Activated naive CD8-positive, alpha-beta T cell treated with anti-CD3 and anti-CD28 coated beads for 36 hours (primary cell): ENCODE measurements at regions not wholly inside any gene's neighbourhood (a gene's known extent, or its start where the extent isn't known, plus 50 kb on each side); places are given as distances from the start of the nearest gene placed in this dataset.

Experiments used
- DNase-seq: peaks from one replicate; pipeline ENCODE4 v3.0.0; 2021
- H3K27ac Mint-ChIP-seq: one replicate; pipeline ENCODE4 v1.8.0; 2022; ENCODE audit warnings: mild to moderate bottlenecking, moderate library complexity, mixed read lengths
- H3K27me3 Mint-ChIP-seq: one replicate; pipeline ENCODE4 v1.8.0; 2022; ENCODE audit warnings: mild to moderate bottlenecking, mixed read lengths
- H3K36me3 Mint-ChIP-seq: one replicate; pipeline ENCODE4 v1.8.0; 2021; ENCODE audit warnings: mild to moderate bottlenecking, mixed read lengths
- H3K4me1 Mint-ChIP-seq: one replicate; pipeline ENCODE4 v1.8.0; 2021; ENCODE audit warnings: mixed read lengths
- H3K4me3 Mint-ChIP-seq: one replicate; pipeline ENCODE4 v1.8.0; 2022; ENCODE audit warnings: mild to moderate bottlenecking, moderate library complexity, mixed read lengths
- H3K9me3 Mint-ChIP-seq: one replicate; pipeline ENCODE4 v1.8.0; 2022; ENCODE audit warnings: mixed read lengths

DNA sequence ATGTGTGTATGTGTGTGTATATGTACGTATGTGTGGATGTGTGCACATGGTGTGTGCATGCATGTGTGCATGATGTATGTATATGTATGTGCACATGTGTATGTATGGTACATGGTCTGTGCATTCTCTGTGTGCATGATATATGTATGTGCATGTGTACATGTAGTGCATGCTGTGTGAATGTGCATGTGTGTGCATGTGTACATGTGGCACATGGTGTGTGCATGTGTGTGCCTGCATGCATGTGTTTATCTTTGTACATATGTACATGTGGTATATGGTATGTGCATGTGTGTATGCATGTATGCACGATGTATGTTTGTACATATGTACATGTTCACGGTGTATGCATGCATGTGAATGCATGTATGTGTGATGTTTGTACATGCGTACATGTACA is 383.7 kb downstream of the TYW1 start:
- Mint-ChIP-seq H3K4me1 (no peaks in the 10 kb centered on the region), H3K36me3 (no peaks in the 10 kb centered on the region), H3K27me3 (no peaks in the 10 kb centered on the region)

DNA sequence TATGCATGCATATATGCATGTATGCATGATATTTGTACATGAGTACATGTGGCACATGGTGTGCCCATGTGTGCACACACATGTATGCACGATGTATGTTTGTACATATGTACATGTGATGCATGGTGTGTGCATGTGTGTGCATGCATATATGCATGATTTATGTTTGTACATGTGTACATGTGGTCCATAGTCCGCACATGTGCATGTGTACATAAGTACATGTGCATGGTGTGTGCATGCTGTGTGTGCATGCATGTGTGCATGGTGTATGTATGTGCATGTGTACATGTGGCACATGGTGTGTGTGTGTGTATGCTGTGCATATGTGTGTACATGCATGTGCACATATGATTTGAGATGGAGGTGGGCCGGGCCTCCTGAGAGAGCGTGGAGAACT is 384.2 kb downstream of the TYW1 start:
- Mint-ChIP-seq H3K36me3 (no peaks in the 10 kb centered on the region), H3K9me3 (no peaks in the 10 kb centered on the region), H3K4me1 (no peaks in the 10 kb centered on the region), H3K4me3 (no peak overlapping the region), H3K27me3 (no peaks in the 10 kb centered on the region), H3K27ac (no peak overlapping the region)
- DNase-seq, result no peak

More for the DNA sequence above, 383.7 kb downstream of the TYW1 start:
- no peaks in the 10 kb centered on the region for H3K9me3 Mint-ChIP-seq
- H3K4me3 Mint-ChIP-seq, result no peak overlapping the region
- DNase-seq, result no peak
- H3K27ac Mint-ChIP-seq, result no peak overlapping the region

DNA sequence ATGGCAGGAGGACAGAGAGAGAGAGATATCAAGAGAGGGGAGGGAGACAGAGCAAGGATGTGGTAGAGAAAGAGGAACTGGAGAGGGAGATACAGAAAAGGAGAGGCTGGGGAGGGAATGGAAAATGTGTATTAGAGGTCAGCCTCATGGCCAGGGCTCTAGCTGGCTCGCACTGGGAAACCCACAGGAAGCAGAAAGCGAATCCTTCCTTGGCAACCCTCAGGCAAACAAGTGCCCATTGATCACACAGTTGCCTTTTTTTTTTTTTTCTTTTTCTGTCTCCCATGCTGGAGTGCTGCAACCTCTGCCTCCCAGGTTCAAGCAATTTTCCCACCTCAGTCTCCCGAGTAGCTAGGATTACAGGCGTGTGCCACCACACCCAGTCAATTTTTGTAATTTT is 391.2 kb downstream of the TYW1 start:
- no peak overlapping the region for H3K4me3 Mint-ChIP-seq
- no peaks in the 10 kb centered on the region for H3K27me3 Mint-ChIP-seq
- no peak overlapping the region for H3K27ac Mint-ChIP-seq
- no peaks in the 10 kb centered on the region for H3K36me3 Mint-ChIP-seq
- no peaks in the 10 kb centered on the region for H3K9me3 Mint-ChIP-seq
- DNase-seq, result no peak
- no peaks in the 10 kb centered on the region for H3K4me1 Mint-ChIP-seq

DNA sequence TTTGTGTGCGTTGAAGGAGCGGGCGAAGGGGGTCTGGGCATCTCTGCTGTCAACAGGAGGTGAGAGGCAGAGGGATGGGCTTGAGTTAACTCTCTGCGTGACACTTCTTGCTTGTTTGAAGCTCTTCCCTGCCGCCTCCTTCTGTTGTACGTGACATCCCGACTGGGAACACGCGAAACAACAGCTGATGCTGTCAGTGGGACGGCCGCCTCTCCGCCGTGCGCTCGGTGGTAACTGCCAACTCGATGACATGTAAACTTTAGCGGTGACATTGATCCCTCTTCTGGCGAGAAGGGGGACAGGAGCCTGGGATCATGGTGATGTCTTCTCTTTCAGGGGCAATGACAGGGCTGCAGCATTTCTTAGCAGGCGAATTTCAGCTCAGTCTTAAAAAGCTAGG is 394.5 kb downstream of the TYW1 start:
- Mint-ChIP-seq H3K36me3 (no peaks in the 10 kb centered on the region), H3K4me3 (no peak overlapping the region), H3K9me3 (no peaks in the 10 kb centered on the region), H3K27me3 (no peaks in the 10 kb centered on the region), H3K27ac (no peak overlapping the region), H3K4me1 (no peaks in the 10 kb centered on the region)
- no peak for DNase-seq

DNA sequence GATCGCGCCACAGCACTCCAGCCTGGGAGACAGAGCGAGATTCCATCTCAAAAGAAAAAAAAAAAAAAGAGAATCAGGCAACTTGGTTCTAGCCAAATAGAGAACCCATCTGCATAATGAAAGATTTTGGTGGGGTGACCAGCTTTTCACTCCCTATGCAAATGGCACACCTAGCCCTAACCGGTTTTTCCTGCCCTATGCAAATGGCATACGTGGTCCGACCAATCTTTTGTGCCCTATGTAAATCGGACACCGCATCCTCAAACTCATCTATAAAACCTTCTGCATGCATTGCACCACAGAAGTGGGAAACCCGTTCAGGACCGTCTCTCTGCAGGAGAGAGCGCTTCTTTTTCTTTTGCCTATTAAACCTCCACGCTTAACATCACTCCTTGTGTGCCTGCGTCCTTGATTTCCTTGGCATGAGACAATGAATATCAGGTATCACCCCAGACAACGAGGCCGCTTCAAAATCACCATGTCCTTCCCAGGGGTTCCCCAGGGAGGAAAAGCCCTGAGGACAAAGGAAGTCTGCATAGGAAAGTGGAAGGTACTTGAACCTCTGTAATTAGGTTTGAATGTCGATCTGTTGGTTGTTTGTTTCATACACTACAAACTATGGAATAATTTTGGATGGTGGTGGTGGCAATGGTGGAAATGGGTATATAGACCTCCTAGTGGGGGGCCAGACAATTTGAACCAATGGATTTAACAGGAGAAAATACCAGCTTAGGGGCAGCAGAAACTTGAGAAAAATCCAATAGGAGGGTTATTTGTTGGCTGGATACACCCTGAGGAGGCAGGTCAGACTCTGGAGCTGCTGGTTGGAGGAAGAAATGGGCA is 396.2 kb downstream of the TYW1 start:
- Mint-ChIP-seq H3K4me1 (no peaks in the 10 kb centered on the region), H3K27me3 (no peaks in the 10 kb centered on the region), H3K36me3 (no peaks in the 10 kb centered on the region), H3K4me3 (no peak overlapping the region), H3K9me3 (no peaks in the 10 kb centered on the region), H3K27ac (no peak overlapping the region)
- DNase-seq, result no peak

DNA sequence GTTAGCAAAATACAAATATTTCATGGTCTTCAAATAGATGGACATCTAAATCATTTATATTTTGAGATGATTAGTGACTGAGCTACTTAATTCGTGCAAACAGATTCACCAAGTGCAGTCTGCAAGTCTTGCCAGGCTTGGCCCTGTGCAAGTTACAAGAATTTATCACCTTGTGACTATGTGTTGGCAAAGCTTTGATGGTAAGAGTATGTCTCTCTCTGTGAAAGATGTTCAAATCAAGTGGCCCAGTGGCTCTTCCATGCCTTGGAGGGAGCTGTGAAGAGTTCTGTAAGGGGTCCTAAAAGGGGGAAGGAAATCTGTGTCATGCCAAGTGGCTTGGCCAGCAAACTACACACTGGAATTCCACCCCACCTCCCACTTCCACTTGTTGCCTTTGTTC is 397.3 kb downstream of the TYW1 start:
- no peaks in the 10 kb centered on the region for H3K27me3 Mint-ChIP-seq
- H3K4me1 Mint-ChIP-seq, result no peaks in the 10 kb centered on the region
- peaks cover 4% of the 10 kb centered on the region for H3K9me3 Mint-ChIP-seq
- H3K4me3 Mint-ChIP-seq, result no peak overlapping the region
- H3K36me3 Mint-ChIP-seq, result no peaks in the 10 kb centered on the region
- no peak for DNase-seq
- H3K27ac Mint-ChIP-seq, result no peak overlapping the region

DNA sequence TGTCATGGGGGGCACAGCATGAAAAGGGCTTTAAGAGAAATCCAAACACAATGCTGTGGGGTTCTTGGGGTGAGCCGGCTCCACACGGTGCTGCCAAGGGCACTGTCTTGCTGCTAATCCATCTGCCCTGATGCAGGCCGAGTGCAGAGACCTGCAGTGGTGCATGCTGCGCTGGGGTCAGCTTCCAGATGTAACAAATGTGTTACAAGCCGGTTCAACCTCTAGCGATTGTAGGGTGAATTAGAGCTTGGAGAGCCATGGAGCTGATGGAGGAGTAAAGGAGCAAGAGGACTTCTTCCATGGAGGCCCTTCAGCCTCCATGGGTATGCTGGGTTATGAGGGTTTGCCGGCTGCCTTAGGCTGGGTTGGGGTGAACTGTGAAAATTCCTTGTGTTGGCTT is 402.3 kb downstream of the TYW1 start:
- Mint-ChIP-seq H3K27ac (no peak overlapping the region), H3K9me3 (peaks cover 8% of the 10 kb centered on the region), H3K4me1 (no peaks in the 10 kb centered on the region), H3K27me3 (no peaks in the 10 kb centered on the region), H3K36me3 (no peaks in the 10 kb centered on the region), H3K4me3 (no peak overlapping the region)
- no peak for DNase-seq

DNA sequence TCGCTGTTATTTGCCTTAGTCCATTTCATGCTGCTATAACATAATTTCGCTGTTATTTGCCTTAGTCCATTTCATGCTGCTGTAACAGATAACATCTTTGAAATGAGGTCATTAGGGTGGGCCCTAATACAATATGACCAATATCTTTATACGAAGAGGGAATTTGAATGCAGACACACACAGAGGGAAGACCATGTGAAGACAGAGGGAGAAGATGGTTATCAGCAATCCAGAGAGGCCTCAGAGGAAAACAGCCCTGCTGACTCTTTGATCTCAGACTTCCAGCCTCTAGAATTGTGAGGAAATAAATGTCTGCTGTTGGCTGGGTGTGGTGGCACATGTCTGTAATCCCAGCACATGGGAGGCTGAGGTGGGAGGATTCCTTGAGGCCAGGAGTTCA is 404.9 kb downstream of the TYW1 start:
- no peak for DNase-seq
- Mint-ChIP-seq H3K36me3 (no peaks in the 10 kb centered on the region), H3K4me3 (no peak overlapping the region), H3K27me3 (no peaks in the 10 kb centered on the region), H3K4me1 (no peaks in the 10 kb centered on the region), H3K9me3 (peaks cover 8% of the 10 kb centered on the region), H3K27ac (no peak overlapping the region)

DNA sequence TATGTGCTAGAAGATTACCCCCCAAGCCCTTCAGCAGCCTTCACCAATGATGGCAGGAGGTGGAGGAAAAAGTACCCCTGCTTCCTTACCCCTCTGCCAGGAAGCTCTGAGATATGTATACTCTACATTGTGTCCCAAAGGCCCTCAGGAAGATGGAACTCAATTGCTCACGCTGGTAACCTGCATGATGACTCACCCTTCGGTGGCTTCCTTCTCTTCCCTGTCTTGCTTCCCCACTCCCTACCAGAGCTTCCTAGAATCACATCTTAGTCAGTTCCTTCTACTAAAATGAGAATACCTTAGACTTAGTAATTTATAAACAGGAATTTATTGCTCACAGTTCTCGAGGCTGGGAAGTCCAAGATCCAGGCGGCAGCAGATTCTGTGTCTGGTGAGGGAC is 405.6 kb downstream of the TYW1 start:
- DNase-seq, result no peak
- Mint-ChIP-seq H3K4me1 (no peaks in the 10 kb centered on the region), H3K27ac (no peak overlapping the region), H3K9me3 (peaks cover 8% of the 10 kb centered on the region), H3K36me3 (no peaks in the 10 kb centered on the region), H3K4me3 (no peak overlapping the region), H3K27me3 (no peaks in the 10 kb centered on the region)

DNA sequence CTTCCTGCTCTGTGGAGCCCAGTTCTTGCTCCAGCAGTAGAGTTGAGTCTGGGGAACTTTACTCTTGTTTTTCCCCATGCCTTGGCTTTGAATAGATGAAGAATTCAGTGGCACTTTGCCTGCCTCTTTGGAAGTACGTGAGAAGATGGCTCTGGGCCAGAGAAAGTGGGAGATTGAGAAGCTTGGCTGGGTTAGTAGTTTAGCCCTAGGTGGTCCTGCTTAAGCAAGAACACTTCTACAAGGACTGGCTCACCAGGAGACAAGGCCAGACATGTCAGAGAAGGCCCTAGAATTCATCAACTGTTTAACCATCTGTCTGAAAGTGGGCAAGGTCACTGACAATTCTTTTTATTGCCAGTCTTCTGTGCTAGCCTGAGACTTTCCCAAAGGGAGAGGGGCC is 410.3 kb downstream of the TYW1 start:
- peaks cover 5% of the 10 kb centered on the region for H3K9me3 Mint-ChIP-seq
- H3K36me3 Mint-ChIP-seq, result no peaks in the 10 kb centered on the region
- H3K27ac Mint-ChIP-seq, result no peak overlapping the region
- DNase-seq, result no peak
- H3K4me1 Mint-ChIP-seq, result no peaks in the 10 kb centered on the region
- no peaks in the 10 kb centered on the region for H3K27me3 Mint-ChIP-seq
- H3K4me3 Mint-ChIP-seq, result no peak overlapping the region

DNA sequence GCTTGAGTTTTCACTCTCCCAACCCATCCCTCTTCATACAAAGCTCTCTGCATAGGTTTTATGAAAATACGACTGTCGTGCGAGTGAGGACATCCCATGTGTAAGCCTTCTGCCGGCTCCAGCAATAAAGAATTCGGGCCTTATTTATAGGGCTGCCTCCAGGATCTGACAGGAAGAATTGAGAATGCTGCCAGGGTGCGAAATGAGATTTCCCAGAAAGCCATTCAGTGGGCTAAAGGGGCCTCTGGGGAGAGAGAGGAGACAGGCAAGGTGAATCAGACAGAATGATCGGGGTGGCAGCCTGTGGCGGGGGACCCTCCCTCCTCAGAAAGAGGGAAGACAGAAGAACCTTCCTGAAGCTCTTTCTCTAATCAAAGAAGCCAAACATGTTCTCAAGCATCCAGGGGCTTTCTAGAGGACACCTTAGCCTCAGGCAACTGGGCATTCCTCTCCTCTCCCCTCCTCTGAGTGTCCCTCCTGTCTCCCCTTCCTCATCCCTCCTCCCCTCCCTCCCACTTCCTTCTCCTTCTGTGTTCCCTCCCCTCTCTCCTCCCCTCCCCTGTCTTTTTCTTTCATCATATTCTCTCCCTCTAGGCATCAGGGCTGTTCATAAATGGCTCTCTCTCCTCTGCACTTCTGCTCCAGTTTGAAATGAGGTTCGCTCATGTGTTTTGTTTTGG is 410.9 kb downstream of the TYW1 start:
- peaks cover 5% of the 10 kb centered on the region for H3K9me3 Mint-ChIP-seq
- no peaks in the 10 kb centered on the region for H3K27me3 Mint-ChIP-seq
- DNase-seq, result no peak
- H3K4me1 Mint-ChIP-seq, result no peaks in the 10 kb centered on the region
- H3K27ac Mint-ChIP-seq, result no peak overlapping the region
- H3K4me3 Mint-ChIP-seq, result no peak overlapping the region
- no peaks in the 10 kb centered on the region for H3K36me3 Mint-ChIP-seq

DNA sequence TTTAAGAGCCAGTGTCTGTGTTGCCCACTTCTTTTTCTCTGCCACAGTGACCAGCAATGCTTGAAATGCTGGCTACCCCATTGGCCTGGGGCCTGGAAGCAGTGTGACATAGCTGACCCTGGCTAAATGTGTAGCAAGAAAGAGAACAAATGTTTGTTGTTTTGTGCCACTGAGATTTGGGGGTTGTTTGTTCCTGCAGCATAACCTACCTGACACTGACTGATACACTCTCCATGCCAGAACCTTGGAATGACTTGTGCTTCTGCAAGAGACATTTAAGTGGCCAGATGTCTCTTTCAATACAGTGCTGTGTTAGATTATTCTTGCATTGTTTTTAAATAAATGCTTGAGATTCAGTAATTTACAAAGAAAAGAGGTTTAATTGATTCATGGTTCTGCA is 411.5 kb downstream of the TYW1 start:
- H3K4me3 Mint-ChIP-seq, result no peak overlapping the region
- no peak overlapping the region for H3K27ac Mint-ChIP-seq
- no peaks in the 10 kb centered on the region for H3K36me3 Mint-ChIP-seq
- no peak for DNase-seq
- no peaks in the 10 kb centered on the region for H3K27me3 Mint-ChIP-seq
- H3K9me3 Mint-ChIP-seq, result peaks cover 5% of the 10 kb centered on the region
- H3K4me1 Mint-ChIP-seq, result no peaks in the 10 kb centered on the region

DNA sequence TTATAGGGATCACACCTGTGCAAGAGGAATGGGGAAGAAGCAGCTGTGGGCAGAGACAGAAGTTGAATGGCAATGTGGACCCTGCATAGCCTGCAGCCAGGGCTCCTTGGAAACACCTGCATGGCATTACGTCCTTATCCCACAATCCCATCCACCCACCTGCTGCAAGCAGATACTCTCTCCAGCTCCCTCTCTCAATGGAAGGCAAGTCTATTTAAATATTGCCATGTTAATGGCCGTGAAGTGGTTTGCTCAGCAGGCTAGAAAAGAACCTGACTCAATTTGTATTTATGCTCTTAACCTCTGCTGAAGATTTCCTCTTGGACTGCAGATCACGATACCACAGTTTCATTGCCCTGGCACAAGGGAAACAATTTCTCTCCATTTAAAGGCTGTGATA is 417.0 kb downstream of the TYW1 start:
- no peaks in the 10 kb centered on the region for H3K36me3 Mint-ChIP-seq
- H3K4me3 Mint-ChIP-seq, result no peak overlapping the region
- no peak overlapping the region for H3K27ac Mint-ChIP-seq
- no peaks in the 10 kb centered on the region for H3K4me1 Mint-ChIP-seq
- no peak for DNase-seq
- H3K27me3 Mint-ChIP-seq, result no peaks in the 10 kb centered on the region
- peaks cover 15% of the 10 kb centered on the region for H3K9me3 Mint-ChIP-seq

DNA sequence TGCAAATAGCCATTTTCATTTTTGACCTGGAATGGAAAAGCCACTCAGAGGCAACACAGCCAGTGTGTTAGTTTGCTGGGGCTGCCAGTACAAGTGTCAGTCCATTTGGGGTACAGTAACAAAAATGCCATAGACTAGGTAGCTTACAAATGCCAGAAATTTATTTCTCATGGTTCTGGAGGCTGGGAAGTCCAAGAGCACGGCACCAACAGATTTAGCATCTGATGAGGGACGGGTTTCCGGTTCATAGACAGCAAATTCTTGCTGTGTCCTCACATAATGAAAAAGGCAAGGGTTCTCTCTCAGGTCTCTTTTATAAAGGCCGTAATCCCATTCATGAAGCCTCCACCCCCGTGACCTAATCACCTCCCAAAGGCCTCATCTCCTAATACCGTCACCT is 418.2 kb downstream of the TYW1 start:
- no peak overlapping the region for H3K4me3 Mint-ChIP-seq

DNA sequence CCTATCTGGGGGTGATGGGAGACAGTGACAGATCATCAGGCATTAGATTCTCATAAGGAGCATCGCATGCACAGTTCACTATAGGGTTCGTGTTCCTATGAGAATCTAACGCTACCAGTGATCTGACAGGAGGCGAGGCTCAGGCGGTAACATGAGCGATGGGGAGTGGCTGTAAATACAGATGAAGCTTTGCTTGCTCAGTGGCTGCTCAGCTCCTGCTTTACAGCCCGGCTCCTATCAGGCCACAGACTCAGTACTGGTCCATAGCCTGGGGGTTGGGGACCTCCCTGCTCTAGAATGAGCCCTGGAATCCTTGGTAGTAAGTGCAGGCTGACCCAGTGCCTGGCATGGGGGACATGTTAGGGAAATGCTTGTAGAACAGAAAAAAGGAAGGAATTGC is 426.0 kb downstream of the TYW1 start:
- Mint-ChIP-seq H3K27ac (no peak overlapping the region), H3K4me1 (no peaks in the 10 kb centered on the region), H3K27me3 (no peaks in the 10 kb centered on the region), H3K4me3 (no peak overlapping the region), H3K36me3 (no peaks in the 10 kb centered on the region), H3K9me3 (no peaks in the 10 kb centered on the region)
- no peak for DNase-seq

More for the DNA sequence above, 418.2 kb downstream of the TYW1 start:
- no peaks in the 10 kb centered on the region for H3K4me1 Mint-ChIP-seq
- no peaks in the 10 kb centered on the region for H3K36me3 Mint-ChIP-seq
- no peaks in the 10 kb centered on the region for H3K27me3 Mint-ChIP-seq
- H3K9me3 Mint-ChIP-seq, result peaks cover 13% of the 10 kb centered on the region
- no peak for DNase-seq
- no peak overlapping the region for H3K27ac Mint-ChIP-seq

DNA sequence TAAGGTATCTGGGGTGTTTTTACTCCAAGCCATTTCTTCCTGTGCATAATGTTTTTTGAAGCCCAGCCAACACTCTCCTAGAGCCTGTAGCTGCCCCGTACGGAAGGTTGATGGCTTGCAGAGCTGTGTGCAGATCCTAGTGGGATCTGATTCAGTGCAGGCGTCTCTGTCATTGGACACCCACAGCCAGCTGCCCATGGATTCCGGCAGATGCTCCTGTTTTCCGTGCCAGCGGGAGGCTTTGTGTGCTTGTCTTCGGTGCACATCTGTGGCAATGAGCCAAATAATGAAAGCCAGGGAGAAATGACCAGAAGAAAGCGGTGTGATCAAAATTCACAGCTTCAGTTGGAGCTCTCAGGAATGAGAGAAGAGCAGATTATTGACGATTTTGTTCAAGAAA is 426.4 kb downstream of the TYW1 start:
- Mint-ChIP-seq H3K36me3 (no peaks in the 10 kb centered on the region), H3K27me3 (no peaks in the 10 kb centered on the region), H3K27ac (no peak overlapping the region), H3K4me1 (no peaks in the 10 kb centered on the region), H3K9me3 (no peaks in the 10 kb centered on the region), H3K4me3 (no peak overlapping the region)
- no peak for DNase-seq
